ENCODE measurements at regions not wholly inside any gene's neighbourhood (a gene's known extent, or its start where the extent isn't known, plus 50 kb on each side); places are given as distances from the start of the nearest gene placed in this dataset.

DNA sequence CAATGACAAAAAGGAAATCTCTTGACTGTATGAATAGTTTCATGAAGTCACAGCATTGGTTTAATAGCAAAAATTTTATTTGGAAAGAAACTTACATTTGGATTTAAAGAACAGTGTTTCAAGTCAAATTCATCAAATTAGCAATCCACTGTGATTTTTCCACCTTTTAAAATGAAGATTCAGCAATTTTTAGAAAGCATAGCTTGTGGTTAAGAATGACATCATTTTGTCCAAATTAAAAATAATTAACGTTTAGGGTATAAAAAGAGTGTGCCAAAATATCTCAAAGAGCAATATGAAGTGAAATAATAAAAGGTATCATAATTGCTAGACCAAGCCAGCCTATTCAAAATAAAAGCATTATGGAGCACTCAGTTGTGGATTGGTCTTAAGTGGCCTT lies 114.6 kb downstream of the PAX1 start:
- TF ChIP-seq, protein P1, sequence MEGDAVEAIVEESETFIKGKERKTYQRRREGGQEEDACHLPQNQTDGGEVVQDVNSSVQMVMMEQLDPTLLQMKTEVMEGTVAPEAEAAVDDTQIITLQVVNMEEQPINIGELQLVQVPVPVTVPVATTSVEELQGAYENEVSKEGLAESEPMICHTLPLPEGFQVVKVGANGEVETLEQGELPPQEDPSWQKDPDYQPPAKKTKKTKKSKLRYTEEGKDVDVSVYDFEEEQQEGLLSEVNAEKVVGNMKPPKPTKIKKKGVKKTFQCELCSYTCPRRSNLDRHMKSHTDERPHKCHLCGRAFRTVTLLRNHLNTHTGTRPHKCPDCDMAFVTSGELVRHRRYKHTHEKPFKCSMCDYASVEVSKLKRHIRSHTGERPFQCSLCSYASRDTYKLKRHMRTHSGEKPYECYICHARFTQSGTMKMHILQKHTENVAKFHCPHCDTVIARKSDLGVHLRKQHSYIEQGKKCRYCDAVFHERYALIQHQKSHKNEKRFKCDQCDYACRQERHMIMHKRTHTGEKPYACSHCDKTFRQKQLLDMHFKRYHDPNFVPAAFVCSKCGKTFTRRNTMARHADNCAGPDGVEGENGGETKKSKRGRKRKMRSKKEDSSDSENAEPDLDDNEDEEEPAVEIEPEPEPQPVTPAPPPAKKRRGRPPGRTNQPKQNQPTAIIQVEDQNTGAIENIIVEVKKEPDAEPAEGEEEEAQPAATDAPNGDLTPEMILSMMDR (IDR thresholded peaks at IDR 0.05; ENCODE audit: low read depth, low read length, poor library complexity, severe bottlenecking), result no peak
- no peak for TF ChIP-seq EZH2phosphoT487 (IDR thresholded peaks at IDR 0.05; ENCODE audit: borderline replicate concordance, low read length)

All from DOHH2 (cell line).